ENCODE measurements at regions not wholly inside any gene's neighbourhood (a gene's known extent, or its start where the extent isn't known, plus 50 kb on each side); places are given as distances from the start of the nearest gene placed in this dataset.
A peak's percentile ranks its signal among the peaks of the same experiment; 100 is the strongest.

- no peak for TF ChIP-seq CTCF (IDR thresholded peaks at IDR 0.05; ENCODE audit: borderline replicate concordance, extremely low read depth, low read length, poor library complexity, severe bottlenecking)
- TF ChIP-seq EZH2 (IDR thresholded peaks at IDR 0.05; ENCODE audit: borderline replicate concordance, low read depth, low read length, severe bottlenecking), result no peak
- peak; percentile 78 for DNase-seq
- H3K79me2 ChIP-seq (ENCODE audit: insufficient read depth, low read length), result no peaks in the 10 kb centered on the region
- peak overlapping the region in 1 of 2 experiments; percentile 28; a peak in 1 of 4 replicates for H3K4me3 ChIP-seq (ENCODE audit: low read depth in 1 of 2, low read length in 2 of 2)
- peak overlapping the region; percentile 56 for H3K4me2 ChIP-seq (ENCODE audit: insufficient read depth, low read length)
- no peak overlapping the region for H3K9ac ChIP-seq (ENCODE audit: low read depth, low read length)
- ATAC-seq (ENCODE audit: insufficient read depth, low read depth), result peak; percentile 97
- no peaks in the 10 kb centered on the region for H4K20me1 ChIP-seq (ENCODE audit: insufficient read depth, low read length)
- H2AFZ ChIP-seq (ENCODE audit: low read depth, low read length), result peak overlapping the region; percentile 90
- peak overlapping the region; percentile 69 for H3K27ac ChIP-seq (ENCODE audit: low read length)
- H3K27me3 ChIP-seq (ENCODE audit: insufficient read depth, low read length, poor library complexity), result no peaks in the 10 kb centered on the region
- no peaks in the 10 kb centered on the region for H3K36me3 ChIP-seq (ENCODE audit: insufficient read depth, low read length)
- H3K4me1 ChIP-seq (ENCODE audit: insufficient read depth, low read length), result peaks cover 14% of the 10 kb centered on the region
- H3K9me3 ChIP-seq (ENCODE audit: insufficient read depth, low read length, severe bottlenecking), result no peaks in the 10 kb centered on the region
Observed at GRCh38 chr10:21372651-21373410, 152.7 kb downstream of the SKIDA1 start.

GRCh38 chr10:21369697-21370096 lies 155.8 kb downstream of the SKIDA1 start:
- H4K20me1 ChIP-seq (ENCODE audit: insufficient read depth, low read length), result no peaks in the 10 kb centered on the region
- H3K79me2 ChIP-seq (ENCODE audit: insufficient read depth, low read length), result no peaks in the 10 kb centered on the region
- no peak overlapping the region for H3K9ac ChIP-seq (ENCODE audit: low read depth, low read length)
- peaks cover 14% of the 10 kb centered on the region for H3K4me1 ChIP-seq (ENCODE audit: insufficient read depth, low read length)
- H3K36me3 ChIP-seq (ENCODE audit: insufficient read depth, low read length), result no peaks in the 10 kb centered on the region
- no peak overlapping the region for H3K27ac ChIP-seq (ENCODE audit: low read length)
- no peak for TF ChIP-seq CTCF (IDR thresholded peaks at IDR 0.05; ENCODE audit: borderline replicate concordance, extremely low read depth, low read length, poor library complexity, severe bottlenecking)
- TF ChIP-seq EZH2 (IDR thresholded peaks at IDR 0.05; ENCODE audit: borderline replicate concordance, low read depth, low read length, severe bottlenecking), result no peak
- H2AFZ ChIP-seq (ENCODE audit: low read depth, low read length), result no peak overlapping the region
- no peak for DNase-seq
- no peak overlapping the region for H3K4me2 ChIP-seq (ENCODE audit: insufficient read depth, low read length)
- ATAC-seq (ENCODE audit: insufficient read depth, low read depth), result no peak
- no peak overlapping the region for H3K4me3 ChIP-seq (ENCODE audit: low read depth in 1 of 2, low read length in 2 of 2)
- H3K27me3 ChIP-seq (ENCODE audit: insufficient read depth, low read length, poor library complexity), result no peaks in the 10 kb centered on the region
- no peaks in the 10 kb centered on the region for H3K9me3 ChIP-seq (ENCODE audit: insufficient read depth, low read length, severe bottlenecking)

- DNase-seq, result no peak
Observed at GRCh38 chr10:21368728-21369425, 156.6 kb downstream of the SKIDA1 start.

More at GRCh38 chr10:21368728-21369425, 156.6 kb downstream of the SKIDA1 start:
- no peak overlapping the region for H3K4me3 ChIP-seq (ENCODE audit: low read depth in 1 of 2, low read length in 2 of 2)
- no peak overlapping the region for H3K27ac ChIP-seq (ENCODE audit: low read length)
- TF ChIP-seq CTCF (IDR thresholded peaks at IDR 0.05; ENCODE audit: borderline replicate concordance, extremely low read depth, low read length, poor library complexity, severe bottlenecking) (no peak), EZH2 (IDR thresholded peaks at IDR 0.05; ENCODE audit: borderline replicate concordance, low read depth, low read length, severe bottlenecking) (no peak)
- no peaks in the 10 kb centered on the region for H3K27me3 ChIP-seq (ENCODE audit: insufficient read depth, low read length, poor library complexity)
- no peak for ATAC-seq (ENCODE audit: insufficient read depth, low read depth)
- no peaks in the 10 kb centered on the region for H3K36me3 ChIP-seq (ENCODE audit: insufficient read depth, low read length)
- H3K4me2 ChIP-seq (ENCODE audit: insufficient read depth, low read length), result no peak overlapping the region
- H2AFZ ChIP-seq (ENCODE audit: low read depth, low read length), result no peak overlapping the region
- no peaks in the 10 kb centered on the region for H4K20me1 ChIP-seq (ENCODE audit: insufficient read depth, low read length)
- no peaks in the 10 kb centered on the region for H3K9me3 ChIP-seq (ENCODE audit: insufficient read depth, low read length, severe bottlenecking)
- H3K9ac ChIP-seq (ENCODE audit: low read depth, low read length), result no peak overlapping the region
- peaks cover 14% of the 10 kb centered on the region for H3K4me1 ChIP-seq (ENCODE audit: insufficient read depth, low read length)
- no peaks in the 10 kb centered on the region for H3K79me2 ChIP-seq (ENCODE audit: insufficient read depth, low read length)

Data from DND-41 (cell line).